H9 (cell line): ENCODE measurements at regions not wholly inside any gene's neighbourhood (a gene's known extent, or its start where the extent isn't known, plus 50 kb on each side); places are given as distances from the start of the nearest gene placed in this dataset.

Source experiments
- DNase-seq: peaks from one replicate; pipeline ENCODE4 v3.0.0-alpha.2; 2017
- H2AFZ ChIP-seq: one replicate; pipeline ENCODE4 v1.6.1; 2013; ENCODE audit warnings: mild to moderate bottlenecking, low read length, control low read depth, moderate library complexity
- H2AK5ac ChIP-seq: 2 replicates; pipeline ENCODE4 v1.6.1; 2013; ENCODE audit warnings: low read length, control low read depth, mixed read lengths; ENCODE audit not compliant: insufficient read length
- H2BK120ac ChIP-seq: one replicate; pipeline ENCODE4 v1.6.1; 2013; ENCODE audit warnings: low read depth, mild to moderate bottlenecking, low read length, control low read depth, inconsistent platforms; ENCODE audit not compliant: poor library complexity, severe bottlenecking
- H2BK12ac ChIP-seq: 2 replicates; pipeline ENCODE4 v1.6.1; 2013; ENCODE audit warnings: low read length, control low read depth, mixed read lengths, low read depth; ENCODE audit not compliant: insufficient read length
- H2BK15ac ChIP-seq: 2 replicates; pipeline ENCODE4 v1.6.1; 2013; ENCODE audit warnings: low read depth, low read length, control low read depth
- H2BK20ac ChIP-seq: one replicate; pipeline ENCODE4 v1.6.1; 2013; ENCODE audit warnings: low read depth, mild to moderate bottlenecking, low read length, control low read depth, inconsistent platforms; ENCODE audit not compliant: poor library complexity, severe bottlenecking
- H2BK5ac ChIP-seq: 2 replicates; pipeline ENCODE4 v1.6.1; 2013; ENCODE audit warnings: low read length, control low read depth, mixed read lengths; ENCODE audit not compliant: insufficient read length
- H3K14ac ChIP-seq: 2 replicates; pipeline ENCODE4 v1.6.1; 2013; ENCODE audit warnings: low read length, control low read depth; ENCODE audit not compliant: insufficient read depth
- H3K18ac ChIP-seq: 2 replicates; pipeline ENCODE4 v1.6.1; 2013; ENCODE audit warnings: low read depth, mild to moderate bottlenecking, mixed read lengths, low read length, control low read depth; ENCODE audit not compliant: insufficient read length
- H3K23ac ChIP-seq: 2 replicates; pipeline ENCODE4 v1.6.1; 2013; ENCODE audit warnings: low read length, control low read depth, mixed read lengths, low read depth; ENCODE audit not compliant: insufficient read length
- H3K23me2 ChIP-seq: 2 replicates; pipeline ENCODE4 v1.6.1; 2013; ENCODE audit warnings: low read depth, mild to moderate bottlenecking, mixed read lengths, low read length, control low read depth; ENCODE audit not compliant: insufficient read length, poor library complexity, severe bottlenecking
- H3K27ac ChIP-seq: 2 replicates; pipeline ENCODE4 v1.5.1; 2013; ENCODE audit warnings: low read length, control low read depth, mixed read lengths, low read depth; ENCODE audit not compliant: insufficient read length
- H3K27me3 ChIP-seq: 2 replicates; pipeline ENCODE4 v1.6.1; 2013; ENCODE audit warnings: low read length, control low read depth, inconsistent platforms; ENCODE audit not compliant: insufficient read depth
- H3K4ac ChIP-seq: 2 replicates; pipeline ENCODE4 v1.6.1; 2013; ENCODE audit warnings: low read depth, mild to moderate bottlenecking, control low read depth, inconsistent platforms, low read length, moderate library complexity
- H3K4me1 ChIP-seq: 2 replicates; pipeline ENCODE4 v1.6.1; 2013; ENCODE audit warnings: low read length, control low read depth, inconsistent platforms; ENCODE audit not compliant: insufficient read depth
- H3K4me2 ChIP-seq: 2 replicates; pipeline ENCODE4 v1.6.1; 2013; ENCODE audit warnings: low read length, control low read depth, mixed read lengths; ENCODE audit not compliant: insufficient read length, insufficient read depth
- H3K56ac ChIP-seq: 2 replicates; pipeline ENCODE4 v1.6.1; 2013; ENCODE audit warnings: low read depth, mild to moderate bottlenecking, mixed read lengths, low read length, control low read depth; ENCODE audit not compliant: insufficient read length
- H3K79me1 ChIP-seq: 2 replicates; pipeline ENCODE4 v1.6.1; 2013; ENCODE audit warnings: low read depth, mild to moderate bottlenecking, moderate library complexity, low read length, control low read depth, inconsistent platforms; ENCODE audit not compliant: insufficient read depth, poor library complexity, severe bottlenecking
- H3K79me2 ChIP-seq: 2 replicates; pipeline ENCODE4 v1.6.1; 2013; ENCODE audit warnings: low read length, control low read depth, inconsistent platforms; ENCODE audit not compliant: insufficient read depth
- H3K9ac ChIP-seq: 2 replicates; pipeline ENCODE4 v1.6.1; 2013; ENCODE audit warnings: low read length, control low read depth, mixed read lengths; ENCODE audit not compliant: insufficient read length; ENCODE audit errors: extremely low read depth
- H3K9me3 ChIP-seq: one replicate; pipeline ENCODE4 v1.6.1; 2013; ENCODE audit warnings: low read depth, low read length, inconsistent platforms; ENCODE audit not compliant: control insufficient read depth
- H3T11ph ChIP-seq: one replicate; pipeline ENCODE4 v1.6.1; 2013; ENCODE audit warnings: mild to moderate bottlenecking, low read length, control low read depth, inconsistent platforms
- H4K20me1 ChIP-seq: one replicate; pipeline ENCODE4 v1.6.1; 2013; ENCODE audit not compliant: control insufficient read depth, insufficient read length, insufficient read depth
- H4K5ac ChIP-seq: 2 replicates; pipeline ENCODE4 v1.6.1; 2013; ENCODE audit warnings: low read depth, mild to moderate bottlenecking, mixed read lengths, low read length, control low read depth; ENCODE audit not compliant: insufficient read length
- H4K8ac ChIP-seq: replicated peaks from 2 replicates; pipeline ENCODE4 v1.6.1; 2013; ENCODE audit warnings: low read length, control low read depth, mixed read lengths, low read depth; ENCODE audit not compliant: insufficient read length
- H4K91ac ChIP-seq: 2 replicates; pipeline ENCODE4 v1.6.1; 2013; ENCODE audit warnings: low read depth, mild to moderate bottlenecking, moderate library complexity, mixed read lengths, low read length, control low read depth; ENCODE audit not compliant: insufficient read length
- H3K27ac Mint-ChIP-seq, 3 experiments: 2 replicates in 2 of 3; 3 replicates in 1 of 3; pipeline ENCODE4 v1.8.0; 2020 to 2021; ENCODE audit warnings: mixed read lengths in 3 of 3, mild to moderate bottlenecking in 1 of 3, moderate library complexity in 1 of 3
- H3K27me3 Mint-ChIP-seq: 2 replicates; pipeline ENCODE4 v1.8.0; 2021; ENCODE audit warnings: low read depth, mild to moderate bottlenecking, moderate library complexity, mixed read lengths
- H3K36me3 Mint-ChIP-seq, 3 experiments: 2 replicates in 2 of 3; 3 replicates in 1 of 3; pipeline ENCODE4 v1.8.0; 2020 to 2021; ENCODE audit warnings: low read depth in 3 of 3, mixed read lengths in 3 of 3; ENCODE audit not compliant: insufficient read depth in 1 of 3
- H3K4me1 Mint-ChIP-seq, 2 experiments: 2 replicates each; pipeline ENCODE4 v1.8.0; 2020; ENCODE audit warnings: mixed read lengths in 2 of 2
- H3K4me3 Mint-ChIP-seq, 2 experiments: 2 replicates in 1 of 2; 3 replicates in 1 of 2; pipeline ENCODE4 v1.8.0; 2020 to 2021; ENCODE audit warnings: mild to moderate bottlenecking in 2 of 2, mixed read lengths in 2 of 2, moderate library complexity in 1 of 2
- H3K9me3 Mint-ChIP-seq, 2 experiments: 2 replicates in 1 of 2; 3 replicates in 1 of 2; pipeline ENCODE4 v1.8.0; 2020; ENCODE audit warnings: mild to moderate bottlenecking in 2 of 2, mixed read lengths in 2 of 2, moderate library complexity in 1 of 2
- CTCF ChIP-seq: fragments of 200-600 bp; sonication (generic); conservative IDR thresholded peaks from 3 replicates; pipeline ENCODE4 v1.8.0; 2021; ENCODE audit warnings: antibody characterized with exemption, mild to moderate bottlenecking
- WGBS: extraction: QIAGEN DNeasy Blood & Tissue Kit; methylation state at CpG from one replicate; pipeline ENCODE4 v1.1.7; 2013; ENCODE audit warnings: missing lambda C conversion rate, low lambda C conversion rate, mixed read lengths; ENCODE audit not compliant: insufficient read length; ENCODE audit errors: extremely low coverage; 5-methylcytosine and 5-hydroxymethylcytosine counted together

- no peak for DNase-seq
- no peak overlapping the region for H3K9ac ChIP-seq
- no peak overlapping the region for H3K27ac Mint-ChIP-seq
- H4K8ac ChIP-seq, result no peak overlapping the region
- no peak for TF ChIP-seq CTCF
- no peaks in the 10 kb centered on the region for H3K4me1 Mint-ChIP-seq
- no peak overlapping the region for H3K14ac ChIP-seq
- H4K20me1 ChIP-seq, result no peaks in the 10 kb centered on the region
- no peak overlapping the region for H2BK12ac ChIP-seq
- no peaks in the 10 kb centered on the region for H3K79me1 ChIP-seq
- H3K4me2 ChIP-seq, result no peak overlapping the region
- H3K23me2 ChIP-seq, result no peaks in the 10 kb centered on the region
- no peak overlapping the region for H3K23ac ChIP-seq
- H3K36me3 Mint-ChIP-seq, result peaks cover 0 to 14% (median 0%) of the 10 kb centered on the region in 3 experiments; a peak in 2 of 7 replicates
- H3K4me3 Mint-ChIP-seq, result no peak overlapping the region
- H2AK5ac ChIP-seq, result no peak overlapping the region
- H3K27ac ChIP-seq, result no peak overlapping the region
- H3K9me3 Mint-ChIP-seq, result peaks cover 7 to 47% of the 10 kb centered on the region in 2 experiments
- no peaks in the 10 kb centered on the region for H3K27me3 ChIP-seq
- H3K79me2 ChIP-seq, result no peaks in the 10 kb centered on the region
- H3K18ac ChIP-seq, result no peak overlapping the region
- H2BK120ac ChIP-seq, result no peak overlapping the region
- no peaks in the 10 kb centered on the region; the same call in 1 of the 2 replicates for H3K27me3 Mint-ChIP-seq
- no peak overlapping the region for H2BK20ac ChIP-seq
- H2BK5ac ChIP-seq, result no peak overlapping the region
- H3K4ac ChIP-seq, result no peak overlapping the region
- H3K9me3 ChIP-seq, result peaks cover 82% of the 10 kb centered on the region
- H3T11ph ChIP-seq, result no peak overlapping the region
- no peak overlapping the region for H2BK15ac ChIP-seq
- H4K5ac ChIP-seq, result no peak overlapping the region
- no peaks in the 10 kb centered on the region for H3K4me1 ChIP-seq
- H4K91ac ChIP-seq, result no peak overlapping the region
- WGBS, result no CpG with 5 or more reads among the region's 23 CpGs
- no peak overlapping the region for H3K56ac ChIP-seq
- no peak overlapping the region for H2AFZ ChIP-seq
These were observed 50.8 kb upstream of the ACTRT2 start for GRCh38 chr1:2970311-2971071.
